ENCODE measurements at regions not wholly inside any gene's neighbourhood (a gene's known extent, or its start where the extent isn't known, plus 50 kb on each side); places are given as distances from the start of the nearest gene placed in this dataset.

- H3K27me3 Mint-ChIP-seq: peaks cover 21% of the 10 kb centered on the region
- H3K4me1 Mint-ChIP-seq: no peaks in the 10 kb centered on the region
- H3K4me3 Mint-ChIP-seq: no peak overlapping the region
- ATAC-seq: no peak
- H3K27ac Mint-ChIP-seq: no peak overlapping the region
- no peaks in the 10 kb centered on the region for H3K9me3 Mint-ChIP-seq
- H3K36me3 Mint-ChIP-seq: no peaks in the 10 kb centered on the region
Measured at GRCh38 chr14:56745097-56745496, 65.2 kb downstream of the OTX2 start.

- peaks cover 13% of the 10 kb centered on the region for H3K27me3 Mint-ChIP-seq
- H3K4me3 Mint-ChIP-seq: no peak overlapping the region
- H3K9me3 Mint-ChIP-seq: no peaks in the 10 kb centered on the region
Measured at GRCh38 chr14:56744016-56744415, 66.3 kb downstream of the OTX2 start.

GRCh38 chr14:56742391-56742878, 67.8 kb downstream of the OTX2 start:
- H3K27ac Mint-ChIP-seq: no peak overlapping the region
- H3K4me1 Mint-ChIP-seq: no peaks in the 10 kb centered on the region

More at GRCh38 chr14:56744016-56744415, 66.3 kb downstream of the OTX2 start:
- ATAC-seq: no peak
- H3K4me1 Mint-ChIP-seq: no peaks in the 10 kb centered on the region
- H3K27ac Mint-ChIP-seq: no peak overlapping the region
- H3K36me3 Mint-ChIP-seq: no peaks in the 10 kb centered on the region

GRCh38 chr14:56741325-56741724, 69.0 kb downstream of the OTX2 start:
- ATAC-seq: no peak
- Mint-ChIP-seq H3K27me3 (peaks cover 11% of the 10 kb centered on the region), H3K36me3 (no peaks in the 10 kb centered on the region), H3K9me3 (no peaks in the 10 kb centered on the region), H3K4me3 (no peak overlapping the region), H3K4me1 (no peaks in the 10 kb centered on the region), H3K27ac (no peak overlapping the region)

More at GRCh38 chr14:56742391-56742878, 67.8 kb downstream of the OTX2 start:
- Mint-ChIP-seq H3K27me3 (peaks cover 12% of the 10 kb centered on the region), H3K4me3 (no peak overlapping the region), H3K36me3 (no peaks in the 10 kb centered on the region), H3K9me3 (no peaks in the 10 kb centered on the region)
- ATAC-seq: no peak

- Mint-ChIP-seq H3K4me3 (no peak overlapping the region), H3K27ac (no peak overlapping the region), H3K27me3 (no peaks in the 10 kb centered on the region), H3K4me1 (no peaks in the 10 kb centered on the region), H3K36me3 (no peaks in the 10 kb centered on the region), H3K9me3 (no peaks in the 10 kb centered on the region)
- ATAC-seq: no peak
Measured at GRCh38 chr14:56738020-56738419, 72.3 kb downstream of the OTX2 start.

- no peak overlapping the region for H3K4me3 Mint-ChIP-seq
- H3K27me3 Mint-ChIP-seq: peaks cover 15% of the 10 kb centered on the region
- no peaks in the 10 kb centered on the region for H3K9me3 Mint-ChIP-seq
- ATAC-seq: no peak
- H3K27ac Mint-ChIP-seq: no peak overlapping the region
- no peaks in the 10 kb centered on the region for H3K4me1 Mint-ChIP-seq
- no peaks in the 10 kb centered on the region for H3K36me3 Mint-ChIP-seq
Measured at GRCh38 chr14:56733396-56733795, 76.9 kb downstream of the OTX2 start.

- peaks cover 15% of the 10 kb centered on the region for H3K27me3 Mint-ChIP-seq
- H3K9me3 Mint-ChIP-seq: no peaks in the 10 kb centered on the region
Measured at GRCh38 chr14:56731187-56731586, 79.1 kb downstream of the OTX2 start.

GRCh38 chr14:56730538-56731145, 79.6 kb downstream of the OTX2 start:
- Mint-ChIP-seq H3K9me3 (no peaks in the 10 kb centered on the region), H3K4me3 (no peak overlapping the region)
- no peak for ATAC-seq

More at GRCh38 chr14:56731187-56731586, 79.1 kb downstream of the OTX2 start:
- H3K36me3 Mint-ChIP-seq: no peaks in the 10 kb centered on the region
- H3K4me3 Mint-ChIP-seq: no peak overlapping the region
- no peaks in the 10 kb centered on the region for H3K4me1 Mint-ChIP-seq
- H3K27ac Mint-ChIP-seq: no peak overlapping the region
- no peak for ATAC-seq

GRCh38 chr14:56724013-56724412, 86.3 kb downstream of the OTX2 start:
- no peaks in the 10 kb centered on the region for H3K9me3 Mint-ChIP-seq
- H3K27me3 Mint-ChIP-seq: peaks cover 19% of the 10 kb centered on the region
- H3K4me1 Mint-ChIP-seq: no peaks in the 10 kb centered on the region
- ATAC-seq: no peak
- no peak overlapping the region for H3K4me3 Mint-ChIP-seq
- H3K36me3 Mint-ChIP-seq: no peaks in the 10 kb centered on the region
- no peak overlapping the region for H3K27ac Mint-ChIP-seq

More at GRCh38 chr14:56730538-56731145, 79.6 kb downstream of the OTX2 start:
- H3K36me3 Mint-ChIP-seq: no peaks in the 10 kb centered on the region
- no peaks in the 10 kb centered on the region for H3K4me1 Mint-ChIP-seq
- no peak overlapping the region for H3K27ac Mint-ChIP-seq
- H3K27me3 Mint-ChIP-seq: peaks cover 15% of the 10 kb centered on the region

GRCh38 chr14:56723418-56723817, 86.9 kb downstream of the OTX2 start:
- Mint-ChIP-seq H3K36me3 (no peaks in the 10 kb centered on the region), H3K27ac (no peak overlapping the region), H3K4me1 (no peaks in the 10 kb centered on the region), H3K27me3 (peaks cover 19% of the 10 kb centered on the region), H3K9me3 (no peaks in the 10 kb centered on the region), H3K4me3 (no peak overlapping the region)
- ATAC-seq: no peak

- Mint-ChIP-seq H3K4me3 (no peak overlapping the region), H3K27me3 (peaks cover 19% of the 10 kb centered on the region), H3K36me3 (no peaks in the 10 kb centered on the region), H3K27ac (no peak overlapping the region), H3K9me3 (no peaks in the 10 kb centered on the region), H3K4me1 (no peaks in the 10 kb centered on the region)
- ATAC-seq: no peak
Measured at GRCh38 chr14:56720703-56721460, 89.4 kb downstream of the OTX2 start.

- Mint-ChIP-seq H3K27ac (no peak overlapping the region), H3K36me3 (no peaks in the 10 kb centered on the region), H3K4me1 (no peaks in the 10 kb centered on the region), H3K4me3 (no peak overlapping the region), H3K9me3 (no peaks in the 10 kb centered on the region), H3K27me3 (peaks cover 18% of the 10 kb centered on the region)
- ATAC-seq: no peak
Measured at GRCh38 chr14:56718312-56718711, 92.0 kb downstream of the OTX2 start.

GRCh38 chr14:56716705-56717104, 93.6 kb downstream of the OTX2 start:
- no peak overlapping the region for H3K27ac Mint-ChIP-seq
- no peak for ATAC-seq
- no peaks in the 10 kb centered on the region for H3K4me1 Mint-ChIP-seq

GRCh38 chr14:56715938-56716337, 94.3 kb downstream of the OTX2 start:
- no peak overlapping the region for H3K27ac Mint-ChIP-seq
- ATAC-seq: no peak

More at GRCh38 chr14:56716705-56717104, 93.6 kb downstream of the OTX2 start:
- no peaks in the 10 kb centered on the region for H3K9me3 Mint-ChIP-seq
- H3K36me3 Mint-ChIP-seq: no peaks in the 10 kb centered on the region
- no peak overlapping the region for H3K4me3 Mint-ChIP-seq
- peaks cover 18% of the 10 kb centered on the region for H3K27me3 Mint-ChIP-seq

GRCh38 chr14:56709201-56709600, 101.1 kb downstream of the OTX2 start:
- H3K27me3 Mint-ChIP-seq: peaks cover 28% of the 10 kb centered on the region
- peak; percentile 17 for ATAC-seq
- no peak overlapping the region for H3K4me3 Mint-ChIP-seq
- no peak overlapping the region for H3K27ac Mint-ChIP-seq
- no peaks in the 10 kb centered on the region for H3K36me3 Mint-ChIP-seq
- no peaks in the 10 kb centered on the region for H3K4me1 Mint-ChIP-seq
- H3K9me3 Mint-ChIP-seq: no peaks in the 10 kb centered on the region

More at GRCh38 chr14:56715938-56716337, 94.3 kb downstream of the OTX2 start:
- H3K9me3 Mint-ChIP-seq: no peaks in the 10 kb centered on the region
- no peaks in the 10 kb centered on the region for H3K36me3 Mint-ChIP-seq
- no peak overlapping the region for H3K4me3 Mint-ChIP-seq
- H3K4me1 Mint-ChIP-seq: no peaks in the 10 kb centered on the region
- peaks cover 12% of the 10 kb centered on the region for H3K27me3 Mint-ChIP-seq

GRCh38 chr14:56708704-56709103, 101.6 kb downstream of the OTX2 start:
- Mint-ChIP-seq H3K27ac (no peak overlapping the region), H3K4me3 (no peak overlapping the region), H3K36me3 (no peaks in the 10 kb centered on the region), H3K4me1 (no peaks in the 10 kb centered on the region), H3K9me3 (no peaks in the 10 kb centered on the region), H3K27me3 (peaks cover 28% of the 10 kb centered on the region)
- no peak for ATAC-seq
